IMR-90 (cell line): ENCODE measurements at regions not wholly inside any gene's neighbourhood (a gene's known extent, or its start where the extent isn't known, plus 50 kb on each side); places are given as distances from the start of the nearest gene placed in this dataset.

Source experiments
- ATAC-seq: fragments of 200-7000 bp; cut with Tn5 transposase; 2 replicates; pipeline ENCODE4 v1.9.1; 2020; ENCODE audit warnings: low read depth, mild to moderate bottlenecking, moderate library complexity
- BruUV-seq: library from RNA; stranded (reverse); fragments of 400-500 nt; replicated peaks from 2 replicates; lab custom pipeline; 2021; lab: Mats Ljungman, UMichigan
- CTCF ChIA-PET: fragments of 300-600 bp; formaldehyde crosslinking; extraction: SDS; loops from one replicate; lab custom pipeline; 2021; ENCODE audit warnings: antibody characterized with exemption; lab: Yijun Ruan, JAX
- POLR2A ChIA-PET: fragments of 300-600 bp; sonication (Branson Sonifier 250); formaldehyde crosslinking; loops from one replicate; lab custom pipeline; 2022; ENCODE audit warnings: antibody characterized with exemption; ENCODE audit not compliant: unreplicated experiment; lab: Charles Lee
- DNase-seq: peaks from one replicate; pipeline ENCODE4 v3.0.0; 2013
- H2AFZ ChIP-seq: replicated peaks from 2 replicates; pipeline ENCODE3; 2013; ENCODE audit warnings: low read length, mild to moderate bottlenecking; ENCODE audit not compliant: poor library complexity
- H2AK5ac ChIP-seq: 2 replicates; pipeline ENCODE4 v1.6.1; 2013; ENCODE audit warnings: low read depth, low read length, inconsistent platforms
- H2AK9ac ChIP-seq: replicated peaks from 2 replicates; pipeline ENCODE3; 2013; ENCODE audit warnings: mild to moderate bottlenecking, low read depth, low read length, moderate library complexity; ENCODE audit not compliant: poor library complexity
- H2BK120ac ChIP-seq: 2 replicates; pipeline ENCODE4 v1.6.1; 2013; ENCODE audit warnings: low read depth, low read length, inconsistent platforms
- H2BK15ac ChIP-seq: 3 replicates; pipeline ENCODE4 v1.6.1; 2013; ENCODE audit warnings: low read depth, low read length, inconsistent platforms
- H2BK20ac ChIP-seq: 2 replicates; pipeline ENCODE4 v1.6.1; 2013; ENCODE audit warnings: low read depth, mild to moderate bottlenecking, inconsistent platforms, low read length, moderate library complexity
- H2BK5ac ChIP-seq: 2 replicates; pipeline ENCODE4 v1.6.1; 2013; ENCODE audit warnings: mild to moderate bottlenecking, low read depth, low read length, inconsistent platforms; ENCODE audit not compliant: poor library complexity, severe bottlenecking
- H3K14ac ChIP-seq: replicated peaks from 2 replicates; pipeline ENCODE4 v1.6.1; 2013; ENCODE audit warnings: low read depth, low read length, inconsistent platforms
- H3K18ac ChIP-seq: 2 replicates; pipeline ENCODE4 v1.6.1; 2013; ENCODE audit warnings: low read depth, low read length, control low read depth
- H3K23ac ChIP-seq: 2 replicates; pipeline ENCODE4 v1.6.1; 2013; ENCODE audit warnings: low read depth, low read length, inconsistent platforms
- H3K27ac ChIP-seq: 2 replicates; pipeline ENCODE4 v1.5.1; 2013; ENCODE audit warnings: mild to moderate bottlenecking, control low read depth, low read length; ENCODE audit not compliant: insufficient read depth
- H3K27me3 ChIP-seq: 2 replicates; pipeline ENCODE4 v1.6.1; 2013; ENCODE audit warnings: low read length; ENCODE audit not compliant: control insufficient read depth, insufficient read depth
- H3K36me3 ChIP-seq: 2 replicates; pipeline ENCODE4 v1.6.1; 2013; ENCODE audit warnings: low read length, mixed read lengths; ENCODE audit not compliant: control insufficient read depth, insufficient read depth
- H3K4ac ChIP-seq: 2 replicates; pipeline ENCODE4 v1.6.1; 2013; ENCODE audit warnings: low read depth, low read length, inconsistent platforms
- H3K4me1 ChIP-seq: 2 replicates; pipeline ENCODE4 v1.6.1; 2013; ENCODE audit warnings: low read length, mixed read lengths; ENCODE audit not compliant: control insufficient read depth, insufficient read depth
- H3K4me2 ChIP-seq: 2 replicates; pipeline ENCODE4 v1.6.1; 2013; ENCODE audit warnings: low read depth, mild to moderate bottlenecking, control low read depth, low read length, moderate library complexity
- H3K4me3 ChIP-seq: 2 replicates; pipeline ENCODE4 v1.5.1; 2013; ENCODE audit warnings: low read depth, mild to moderate bottlenecking, control low read depth, low read length, moderate library complexity; ENCODE audit not compliant: insufficient read depth
- H3K56ac ChIP-seq: 2 replicates; pipeline ENCODE4 v1.6.1; 2013; ENCODE audit warnings: low read length, inconsistent platforms; ENCODE audit not compliant: insufficient read depth; ENCODE audit errors: extremely low read depth
- H3K79me1 ChIP-seq, 2 experiments: 2 replicates each; pipeline ENCODE4 v1.6.1; 2013; ENCODE audit warnings: low read length in 2 of 2, inconsistent platforms in 1 of 2, low read depth in 1 of 2
- H3K9ac ChIP-seq: 2 replicates; pipeline ENCODE4 v1.6.1; 2013; ENCODE audit warnings: low read depth, low read length, control low read depth
- H3K9me1 ChIP-seq: 2 replicates; pipeline ENCODE4 v1.6.1; 2013; ENCODE audit warnings: low read length, inconsistent platforms; ENCODE audit not compliant: insufficient read depth
- H3K9me3 ChIP-seq: 2 replicates; pipeline ENCODE4 v1.6.1; 2013; ENCODE audit warnings: low read length; ENCODE audit not compliant: control insufficient read depth, insufficient read depth
- H4K20me1 ChIP-seq: 2 replicates; pipeline ENCODE4 v1.6.1; 2013; ENCODE audit warnings: low read length, inconsistent platforms; ENCODE audit not compliant: insufficient read depth
- H4K5ac ChIP-seq: 2 replicates; pipeline ENCODE4 v1.6.1; 2013; ENCODE audit warnings: mild to moderate bottlenecking, low read depth, low read length, control low read depth
- H4K8ac ChIP-seq, 2 experiments: 2 replicates each; pipeline ENCODE4 v1.6.1; 2013; ENCODE audit warnings: low read depth in 2 of 2, low read length in 2 of 2, control low read depth in 1 of 2, inconsistent platforms in 1 of 2
- H4K91ac ChIP-seq: 2 replicates; pipeline ENCODE4 v1.6.1; 2013; ENCODE audit warnings: low read depth, low read length, inconsistent platforms; ENCODE audit not compliant: insufficient read depth
- BHLHE40 ChIP-seq: fragments of 150-350 bp; IDR thresholded peaks from 2 replicates; pipeline ENCODE4 v1.6.1; 2016; ENCODE audit warnings: mild to moderate bottlenecking, low read depth, low read length
- CEBPB ChIP-seq: IDR thresholded peaks from 2 replicates; pipeline ENCODE4 v1.6.1; 2012; ENCODE audit warnings: low read depth, low read length, improper control_type of control experiment
- CHD1 ChIP-seq: IDR thresholded peaks from 2 replicates; pipeline ENCODE4 v1.6.1; 2012; ENCODE audit warnings: low read depth, low read length, improper control_type of control experiment
- ELK1 ChIP-seq: fragments of 150-350 bp; IDR thresholded peaks from 2 replicates; pipeline ENCODE4 v1.6.1; 2016; ENCODE audit warnings: low read depth, mild to moderate bottlenecking, low read length, moderate library complexity, borderline replicate concordance
- FOS ChIP-seq: fragments of 150-350 bp; IDR thresholded peaks from 2 replicates; pipeline ENCODE4 v1.6.1; 2016; ENCODE audit warnings: low read depth, low read length
- MAZ ChIP-seq: IDR thresholded peaks from 2 replicates; pipeline ENCODE4 v1.6.1; 2012; ENCODE audit warnings: low read depth, mild to moderate bottlenecking, low read length, improper control_type of control experiment, moderate library complexity, borderline replicate concordance
- MXI1 ChIP-seq: IDR thresholded peaks from 2 replicates; pipeline ENCODE4 v1.6.1; 2012; ENCODE audit warnings: low read depth, mild to moderate bottlenecking, low read length, moderate library complexity, borderline replicate concordance
- NFE2L2 ChIP-seq: fragments of 150-350 bp; IDR thresholded peaks from 2 replicates; pipeline ENCODE4 v1.6.1; 2016; ENCODE audit warnings: low read depth, mild to moderate bottlenecking, low read length
- POLR2A ChIP-seq: IDR thresholded peaks from 2 replicates; pipeline ENCODE4 v1.6.1; 2012; ENCODE audit warnings: mild to moderate bottlenecking, low read depth, low read length
- RAD21 ChIP-seq: IDR thresholded peaks from 2 replicates; pipeline ENCODE4 v1.6.1; 2012; ENCODE audit warnings: low read length, improper control_type of control experiment
- RCOR1 ChIP-seq: IDR thresholded peaks from 2 replicates; pipeline ENCODE4 v1.6.1; 2012; ENCODE audit warnings: mild to moderate bottlenecking, low read length, improper control_type of control experiment; ENCODE audit not compliant: insufficient replicate concordance
- SMC3 ChIP-seq: fragments of 150-350 bp; IDR thresholded peaks from 2 replicates; pipeline ENCODE4 v1.6.1; 2016; ENCODE audit warnings: low read depth, mild to moderate bottlenecking, antibody characterized with exemption, low read length, moderate library complexity
- WGBS, 2 experiments: methylation state at CpG; one replicate each; pipeline versions ENCODE4 v1.1.5 to v1.1.7; 2013; ENCODE audit warnings: missing lambda C conversion rate in 2 of 2; ENCODE audit not compliant: insufficient read length in 1 of 2; ENCODE audit errors: extremely low coverage in 2 of 2; 5-methylcytosine and 5-hydroxymethylcytosine counted together
- dilution Hi-C: fragments of 300-500 bp; cut with HindIII; formaldehyde crosslinking; loops from one replicate; pipeline ENCODE4 v1.14.3; 2018; ENCODE audit warnings: low sequenced_read_pairs; ENCODE audit not compliant: unreplicated experiment
- in situ Hi-C: fragments of 300-500 bp; cut with MboI; formaldehyde crosslinking; loops from 3 replicates; pipeline ENCODE4 v1.14.3; 2019; ENCODE audit warnings: low sequenced_read_pairs, inconsistent platforms, mixed read lengths
- intact Hi-C: fragments of 100-400 bp; cut with micrococcal nuclease; formaldehyde crosslinking; loops from 2 replicates; pipeline ENCODE4 v1.10.0; 2022
- TF ChIP-seq, protein P1 (sequence below): conservative IDR thresholded peaks from 2 replicates; pipeline ENCODE4 v1.5.1; 2012; ENCODE audit warnings: mild to moderate bottlenecking, low read depth, low read length, improper control_type of control experiment

DNA sequence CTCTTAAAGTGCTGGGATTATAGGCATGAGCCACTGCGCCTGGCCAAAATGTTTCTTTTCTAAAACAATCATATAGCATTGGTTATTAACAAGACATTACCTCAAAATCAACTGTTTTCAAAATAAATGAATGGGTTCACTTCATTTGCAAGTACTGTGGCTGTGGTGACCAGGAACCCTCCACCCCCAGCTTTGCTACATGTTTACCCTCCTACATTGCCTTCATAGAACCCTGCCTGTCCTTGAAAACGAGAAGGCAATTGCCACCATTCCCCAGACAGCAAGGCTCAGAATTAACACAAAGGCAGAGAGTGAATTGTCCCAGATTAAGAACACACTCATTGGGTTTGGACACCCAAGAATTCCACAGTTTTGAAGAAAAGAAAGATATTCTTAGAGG lies 116.6 kb upstream of the LGSN start:
- Histone ChIP-seq H3K4me1 (no peaks in the 10 kb centered on the region), H2AK9ac (no peak overlapping the region), H3K23ac (no peak overlapping the region), H2BK15ac (no peak overlapping the region), H3K79me1 (no peaks in the 10 kb centered on the region), H2BK5ac (no peak overlapping the region), H4K5ac (no peak overlapping the region), H3K4me2 (no peak overlapping the region), H3K27ac (no peak overlapping the region), H3K18ac (no peak overlapping the region), H3K4me3 (no peak overlapping the region), H2BK120ac (no peak overlapping the region), H4K91ac (no peak overlapping the region), H3K36me3 (no peaks in the 10 kb centered on the region), H2BK20ac (no peak overlapping the region), H4K8ac (no peak overlapping the region), H3K4ac (no peak overlapping the region), H3K27me3 (no peaks in the 10 kb centered on the region), H3K9ac (no peak overlapping the region), H3K56ac (no peak overlapping the region), H2AFZ (no peak overlapping the region), H4K20me1 (no peaks in the 10 kb centered on the region), H2AK5ac (no peak overlapping the region), H3K14ac (no peak overlapping the region), H3K9me3 (no peaks in the 10 kb centered on the region), H3K9me1 (no peaks in the 10 kb centered on the region)
- dilution Hi-C loops (no loop called here), in situ Hi-C loops (no loop called here), intact Hi-C loops (no loop called here)
- no TSS peak for BruUV-seq
- WGBS, 2 experiments: no CpG with 5 or more reads among the region's 2 CpGs
- CTCF ChIA-PET: no interaction called here
- POLR2A ChIA-PET: no interaction called here
- no peak for TF ChIP-seq NFE2L2
- TF ChIP-seq CHD1: no peak
- TF ChIP-seq MAZ: no peak
- no peak for TF ChIP-seq SMC3
- no peak for TF ChIP-seq RCOR1
- TF ChIP-seq RAD21: no peak
- no peak for TF ChIP-seq MXI1
- TF ChIP-seq CEBPB: no peak
- TF ChIP-seq POLR2A: no peak
- TF ChIP-seq FOS: no peak
- no peak for TF ChIP-seq BHLHE40
- TF ChIP-seq ELK1: no peak
- TF ChIP-seq, protein P1, sequence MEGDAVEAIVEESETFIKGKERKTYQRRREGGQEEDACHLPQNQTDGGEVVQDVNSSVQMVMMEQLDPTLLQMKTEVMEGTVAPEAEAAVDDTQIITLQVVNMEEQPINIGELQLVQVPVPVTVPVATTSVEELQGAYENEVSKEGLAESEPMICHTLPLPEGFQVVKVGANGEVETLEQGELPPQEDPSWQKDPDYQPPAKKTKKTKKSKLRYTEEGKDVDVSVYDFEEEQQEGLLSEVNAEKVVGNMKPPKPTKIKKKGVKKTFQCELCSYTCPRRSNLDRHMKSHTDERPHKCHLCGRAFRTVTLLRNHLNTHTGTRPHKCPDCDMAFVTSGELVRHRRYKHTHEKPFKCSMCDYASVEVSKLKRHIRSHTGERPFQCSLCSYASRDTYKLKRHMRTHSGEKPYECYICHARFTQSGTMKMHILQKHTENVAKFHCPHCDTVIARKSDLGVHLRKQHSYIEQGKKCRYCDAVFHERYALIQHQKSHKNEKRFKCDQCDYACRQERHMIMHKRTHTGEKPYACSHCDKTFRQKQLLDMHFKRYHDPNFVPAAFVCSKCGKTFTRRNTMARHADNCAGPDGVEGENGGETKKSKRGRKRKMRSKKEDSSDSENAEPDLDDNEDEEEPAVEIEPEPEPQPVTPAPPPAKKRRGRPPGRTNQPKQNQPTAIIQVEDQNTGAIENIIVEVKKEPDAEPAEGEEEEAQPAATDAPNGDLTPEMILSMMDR: no peak
- no peak for ATAC-seq
- no peak for DNase-seq
